ENCODE measurements at regions not wholly inside any gene's neighbourhood (a gene's known extent, or its start where the extent isn't known, plus 50 kb on each side); places are given as distances from the start of the nearest gene placed in this dataset.

GRCh38 chr2:126754240-126755004 lies 98.5 kb downstream of the GYPC start:
- TF ChIP-seq CEBPB (IDR thresholded peaks at IDR 0.05), result no peak
- no peak for TF ChIP-seq RAD21 (IDR thresholded peaks at IDR 0.05; ENCODE audit: low read depth)
- TF ChIP-seq NFIC (IDR thresholded peaks at IDR 0.05), result no peak
- TF ChIP-seq MAX (IDR thresholded peaks at IDR 0.05), result no peak

Data from Ishikawa (cell line).